ENCODE measurements at regions not wholly inside any gene's neighbourhood (a gene's known extent, or its start where the extent isn't known, plus 50 kb on each side); places are given as distances from the start of the nearest gene placed in this dataset.
"Not testable (repeated sequence)": the region's sequence is repeated elsewhere in the genome, so short reads cannot be mapped to it uniquely, and the experiment has no call there.

- DNase-seq = no peak
These were observed 92.3 kb upstream of the CD44 start for GRCh38 chr11:35046681-35047080.

GRCh38 chr11:35047179-35047578 lies 91.8 kb upstream of the CD44 start:
- DNase-seq = no peak

GRCh38 chr11:35047769-35048168 lies 91.2 kb upstream of the CD44 start:
- no peak for DNase-seq

DNA sequence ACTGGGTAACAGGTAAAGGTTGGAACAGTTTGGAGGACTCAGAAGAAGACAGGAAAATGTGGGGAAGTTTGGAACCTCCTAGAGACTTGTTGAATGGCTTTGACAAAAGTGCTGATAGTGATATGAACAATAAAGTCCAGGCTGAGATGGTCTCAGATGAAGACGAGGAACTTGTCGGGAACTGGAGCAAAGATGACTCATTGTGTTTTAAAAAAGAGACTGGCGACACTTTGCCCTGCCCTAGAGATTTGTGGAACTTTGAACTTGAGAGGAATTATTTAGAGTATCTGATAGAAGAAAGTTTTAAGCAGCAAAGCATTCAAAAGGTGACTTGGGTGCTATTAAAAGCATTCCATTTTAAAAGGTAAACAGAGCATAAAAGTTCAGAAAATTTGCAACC lies 90.6 kb upstream of the CD44 start:
- DNase-seq = not testable (repeated sequence)

- no peak for DNase-seq
These were observed 89.0 kb upstream of the CD44 start for GRCh38 chr11:35049859-35050531.

GRCh38 chr11:35050541-35050995 lies 88.4 kb upstream of the CD44 start:
- DNase-seq = no peak

DNA sequence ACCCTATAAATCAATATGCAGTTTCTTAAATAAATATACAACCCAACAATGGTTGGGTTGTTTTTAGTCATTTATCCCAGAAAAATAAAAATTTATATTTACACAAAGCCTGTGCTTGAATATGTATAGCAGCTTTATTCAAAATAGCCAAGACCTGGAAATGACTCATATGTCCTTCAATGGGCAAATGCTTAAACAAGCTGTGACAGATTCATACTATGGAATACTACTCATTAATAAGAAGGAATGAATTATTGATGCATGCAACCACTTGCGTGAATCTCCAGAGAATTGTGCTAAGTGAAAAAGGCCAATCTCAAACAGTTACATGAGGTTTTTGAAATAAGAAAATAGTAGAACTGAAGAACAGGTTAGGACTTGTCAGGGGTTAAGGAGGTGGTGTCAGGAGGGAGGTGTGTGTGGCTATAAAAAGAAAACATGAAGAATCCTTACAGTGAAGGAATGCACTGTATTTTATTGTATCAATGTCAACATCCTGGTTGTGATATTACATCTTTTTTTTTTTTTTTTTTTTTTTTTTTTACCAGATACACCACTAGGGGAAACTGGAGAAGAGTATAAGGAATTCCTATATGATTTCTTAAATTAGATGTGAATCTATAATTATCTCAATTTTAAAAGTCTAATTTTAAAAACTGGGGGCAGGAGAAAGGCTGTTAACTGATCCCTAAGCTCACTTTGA lies 82.4 kb upstream of the CD44 start:
- no peak for DNase-seq

DNA sequence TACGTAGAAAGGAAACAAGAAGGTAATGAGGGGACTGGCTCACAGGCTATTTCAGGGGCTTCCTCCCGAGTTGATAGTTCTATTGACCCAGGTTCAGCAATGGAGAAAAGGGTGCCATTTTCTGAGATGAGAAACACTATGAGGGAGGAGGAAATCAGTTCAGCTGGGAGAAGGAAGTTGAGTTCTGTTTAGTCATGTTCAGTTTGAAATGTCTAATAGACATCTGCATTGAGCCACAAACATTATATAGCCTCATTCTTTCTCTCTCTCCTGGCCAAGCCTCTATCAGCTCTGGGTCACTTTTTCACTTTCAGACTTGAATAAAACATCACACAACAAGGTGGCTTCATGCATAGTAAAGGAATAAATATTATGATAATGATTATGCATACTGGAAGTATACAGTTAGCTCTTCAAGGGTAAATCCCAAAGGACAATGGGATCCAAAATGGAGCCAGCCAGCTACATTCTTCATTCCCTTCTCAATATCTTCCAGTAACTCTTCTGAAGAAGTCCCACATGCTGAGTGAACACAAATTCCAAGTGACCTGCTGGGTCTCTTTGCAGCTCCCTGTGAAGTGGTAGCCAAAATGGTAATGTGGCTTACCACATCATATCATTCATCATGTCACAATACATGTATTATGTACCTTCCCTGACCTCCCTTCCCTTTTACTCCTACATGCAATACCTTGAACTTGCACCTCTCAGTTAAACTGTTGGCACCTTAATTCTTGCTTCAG lies 80.9 kb upstream of the CD44 start:
- DNase-seq = no peak

GRCh38 chr11:35058669-35059434 lies 80.1 kb upstream of the CD44 start:
- no peak for DNase-seq

GRCh38 chr11:35061516-35062440 lies 77.2 kb upstream of the CD44 start:
- DNase-seq = no peak

DNA sequence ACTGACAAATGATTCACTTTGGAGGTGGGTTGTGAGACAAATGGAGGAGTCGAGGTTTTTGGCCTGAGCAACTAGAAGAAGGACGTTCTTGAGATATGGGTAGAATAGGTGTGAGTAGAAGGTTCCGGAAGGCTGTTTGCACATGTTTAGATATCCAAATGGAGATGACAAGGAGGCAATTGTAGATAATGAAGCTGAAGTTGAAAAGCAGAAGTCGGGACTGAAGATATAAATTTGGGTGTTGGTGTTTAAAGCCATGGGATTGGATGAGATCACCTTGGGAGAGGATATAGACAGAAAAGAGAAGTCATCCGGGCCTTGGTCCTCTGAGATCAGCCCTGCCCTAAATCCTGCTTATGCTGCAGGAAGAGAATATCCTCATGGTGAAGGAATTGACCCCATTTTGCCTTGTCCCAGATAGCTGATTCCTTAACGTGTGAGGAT lies 75.5 kb upstream of the CD44 start:
- DNase-seq = no peak

DNA sequence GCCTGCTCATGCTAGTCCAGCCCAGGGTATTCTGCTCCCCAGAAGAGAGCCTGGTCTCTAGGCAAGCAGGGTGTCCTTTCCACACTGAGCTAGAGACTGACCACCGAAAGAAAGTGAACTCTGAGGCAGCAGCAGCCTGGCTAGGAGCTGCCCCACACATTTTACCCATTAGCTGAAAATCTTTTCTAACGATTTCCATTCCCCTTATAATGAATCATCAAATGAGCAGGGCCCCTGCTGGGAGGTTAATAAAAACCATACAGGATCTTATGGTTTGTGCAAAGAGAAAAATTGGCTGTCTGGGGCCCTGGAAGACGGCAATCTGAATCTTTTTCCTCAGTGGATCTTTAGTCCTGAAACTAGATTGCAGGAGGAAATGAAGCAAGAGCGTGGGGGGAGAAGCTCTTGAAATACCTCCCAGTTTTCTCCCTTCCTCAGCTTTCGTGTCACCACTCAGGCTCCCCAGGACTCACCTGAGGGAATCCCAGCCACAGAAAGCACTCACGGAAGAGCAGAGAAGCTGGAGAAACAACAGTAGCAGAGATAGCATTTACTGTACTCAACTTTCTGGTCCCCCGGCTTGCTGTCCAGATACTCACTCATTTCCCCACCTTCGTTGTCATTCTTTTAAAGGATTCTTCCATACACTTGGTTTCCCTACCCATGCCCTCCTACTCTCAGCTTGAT lies 74.7 kb upstream of the CD44 start:
- DNase-seq = no peak

GRCh38 chr11:35065566-35065965 lies 73.4 kb upstream of the CD44 start:
- no peak for DNase-seq

DNA sequence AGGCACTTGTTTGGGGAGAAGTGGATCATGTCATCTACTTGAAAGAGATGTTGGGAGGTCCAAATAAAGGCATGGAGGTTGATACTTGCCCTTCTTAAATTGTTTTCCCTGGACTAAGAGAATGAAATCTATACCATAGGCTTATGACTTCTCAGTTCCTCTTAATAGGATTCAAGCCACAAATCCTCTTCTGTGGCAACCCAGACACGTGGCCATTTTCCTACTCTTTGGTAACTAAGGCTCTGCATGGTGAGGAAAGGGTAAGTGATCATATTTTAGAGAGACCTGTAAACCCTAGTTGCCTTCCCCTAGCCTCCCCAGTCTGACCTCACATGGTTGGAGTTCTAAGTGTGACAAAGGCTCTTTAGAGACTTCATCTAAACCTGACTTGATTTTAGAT lies 72.9 kb upstream of the CD44 start:
- no peak for DNase-seq

DNA sequence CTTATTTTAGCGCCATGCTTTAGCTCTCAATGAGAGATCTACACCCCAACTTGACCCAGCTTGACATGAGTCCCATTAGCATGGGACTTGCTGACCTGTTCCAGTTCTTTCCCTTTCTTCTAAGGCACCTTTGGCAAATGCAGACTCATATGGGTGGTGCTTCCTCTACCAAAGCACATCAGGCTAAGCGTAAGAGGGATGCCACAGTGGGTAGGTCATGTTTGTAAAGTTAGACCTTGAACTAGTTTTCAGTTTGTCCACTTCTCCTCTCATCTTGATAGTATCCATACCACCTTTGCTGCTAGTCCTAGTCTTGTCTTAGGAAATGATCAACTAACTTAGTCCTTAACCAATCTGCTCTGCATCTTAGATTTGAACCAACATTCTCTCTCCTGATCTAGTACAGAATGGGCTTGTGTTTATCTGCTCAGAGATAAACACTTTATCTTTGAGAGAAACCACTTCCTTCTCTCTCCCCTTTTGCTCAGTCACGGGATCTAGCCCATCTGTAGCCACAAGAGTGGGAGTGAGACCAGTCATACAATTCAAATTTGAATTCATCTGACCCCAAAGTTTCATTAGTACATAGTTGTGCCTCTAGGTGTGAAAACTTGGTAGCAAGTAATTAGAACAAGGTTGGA lies 72.1 kb upstream of the CD44 start:
- no peak for DNase-seq

- DNase-seq = no peak
These were observed 67.2 kb upstream of the CD44 start for GRCh38 chr11:35071722-35072121.

- no peak for DNase-seq
These were observed 65.1 kb upstream of the CD44 start for GRCh38 chr11:35073691-35074419.

DNA sequence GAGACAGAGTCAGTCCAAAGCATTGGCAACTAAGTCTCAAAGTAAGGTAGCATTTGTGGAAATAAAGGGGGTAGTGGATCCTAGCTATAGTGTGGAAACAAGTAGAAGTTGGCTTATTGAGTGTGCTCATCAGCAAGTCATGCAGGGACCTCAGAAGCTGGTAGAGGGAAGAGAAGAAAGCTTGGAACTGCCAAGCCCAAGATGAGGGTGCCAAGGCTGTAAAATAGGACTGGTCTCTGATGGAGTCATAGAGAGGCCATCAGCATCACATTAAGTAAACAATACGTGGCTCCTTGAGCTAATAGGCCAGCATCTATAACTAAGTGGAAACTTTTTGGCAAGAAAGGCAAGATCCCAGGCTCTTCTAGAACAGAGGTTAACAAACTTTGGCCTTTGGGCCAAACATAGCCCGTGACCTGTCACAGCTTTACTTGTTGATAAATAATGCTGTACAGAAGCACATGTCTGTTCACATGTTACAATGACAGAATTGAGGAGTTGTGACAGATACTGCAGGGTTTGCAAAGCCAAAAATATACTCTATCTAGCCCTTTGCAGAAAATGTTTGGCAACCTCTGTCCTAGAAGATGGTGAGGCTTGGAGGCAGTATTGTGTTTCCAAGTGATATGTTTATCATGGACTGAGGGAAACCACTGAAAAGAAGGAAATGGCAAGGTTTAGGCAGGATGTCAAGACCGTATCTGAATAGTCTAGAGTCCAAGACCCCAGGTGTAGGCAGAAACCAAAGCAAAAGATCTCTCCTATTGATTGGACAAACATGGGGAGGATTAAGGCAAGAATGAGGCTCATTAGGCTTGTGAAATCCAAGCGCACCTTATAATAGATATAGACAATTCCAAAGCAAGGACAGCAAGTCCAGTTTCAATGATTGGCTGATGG lies 62.5 kb upstream of the CD44 start:
- no peak for DNase-seq

All from left hindlimb (tissue), 1 donor.